H9 (cell line): ENCODE measurements at regions not wholly inside any gene's neighbourhood (a gene's known extent, or its start where the extent isn't known, plus 50 kb on each side); places are given as distances from the start of the nearest gene placed in this dataset.

Source experiments
- DNase-seq: peaks from one replicate; pipeline ENCODE4 v3.0.0-alpha.2; 2017
- H2AFZ ChIP-seq: one replicate; pipeline ENCODE4 v1.6.1; 2013; ENCODE audit warnings: mild to moderate bottlenecking, low read length, control low read depth, moderate library complexity
- H2AK5ac ChIP-seq: 2 replicates; pipeline ENCODE4 v1.6.1; 2013; ENCODE audit warnings: low read length, control low read depth, mixed read lengths; ENCODE audit not compliant: insufficient read length
- H2BK120ac ChIP-seq: one replicate; pipeline ENCODE4 v1.6.1; 2013; ENCODE audit warnings: low read depth, mild to moderate bottlenecking, low read length, control low read depth, inconsistent platforms; ENCODE audit not compliant: poor library complexity, severe bottlenecking
- H2BK12ac ChIP-seq: 2 replicates; pipeline ENCODE4 v1.6.1; 2013; ENCODE audit warnings: low read length, control low read depth, mixed read lengths, low read depth; ENCODE audit not compliant: insufficient read length
- H2BK15ac ChIP-seq: 2 replicates; pipeline ENCODE4 v1.6.1; 2013; ENCODE audit warnings: low read depth, low read length, control low read depth
- H2BK20ac ChIP-seq: one replicate; pipeline ENCODE4 v1.6.1; 2013; ENCODE audit warnings: low read depth, mild to moderate bottlenecking, low read length, control low read depth, inconsistent platforms; ENCODE audit not compliant: poor library complexity, severe bottlenecking
- H2BK5ac ChIP-seq: 2 replicates; pipeline ENCODE4 v1.6.1; 2013; ENCODE audit warnings: low read length, control low read depth, mixed read lengths; ENCODE audit not compliant: insufficient read length
- H3K14ac ChIP-seq: 2 replicates; pipeline ENCODE4 v1.6.1; 2013; ENCODE audit warnings: low read length, control low read depth; ENCODE audit not compliant: insufficient read depth
- H3K18ac ChIP-seq: 2 replicates; pipeline ENCODE4 v1.6.1; 2013; ENCODE audit warnings: low read depth, mild to moderate bottlenecking, mixed read lengths, low read length, control low read depth; ENCODE audit not compliant: insufficient read length
- H3K23ac ChIP-seq: 2 replicates; pipeline ENCODE4 v1.6.1; 2013; ENCODE audit warnings: low read length, control low read depth, mixed read lengths, low read depth; ENCODE audit not compliant: insufficient read length
- H3K23me2 ChIP-seq: 2 replicates; pipeline ENCODE4 v1.6.1; 2013; ENCODE audit warnings: low read depth, mild to moderate bottlenecking, mixed read lengths, low read length, control low read depth; ENCODE audit not compliant: insufficient read length, poor library complexity, severe bottlenecking
- H3K27ac ChIP-seq: 2 replicates; pipeline ENCODE4 v1.5.1; 2013; ENCODE audit warnings: low read length, control low read depth, mixed read lengths, low read depth; ENCODE audit not compliant: insufficient read length
- H3K27me3 ChIP-seq: 2 replicates; pipeline ENCODE4 v1.6.1; 2013; ENCODE audit warnings: low read length, control low read depth, inconsistent platforms; ENCODE audit not compliant: insufficient read depth
- H3K4ac ChIP-seq: 2 replicates; pipeline ENCODE4 v1.6.1; 2013; ENCODE audit warnings: low read depth, mild to moderate bottlenecking, control low read depth, inconsistent platforms, low read length, moderate library complexity
- H3K4me1 ChIP-seq: 2 replicates; pipeline ENCODE4 v1.6.1; 2013; ENCODE audit warnings: low read length, control low read depth, inconsistent platforms; ENCODE audit not compliant: insufficient read depth
- H3K4me2 ChIP-seq: 2 replicates; pipeline ENCODE4 v1.6.1; 2013; ENCODE audit warnings: low read length, control low read depth, mixed read lengths; ENCODE audit not compliant: insufficient read length, insufficient read depth
- H3K56ac ChIP-seq: 2 replicates; pipeline ENCODE4 v1.6.1; 2013; ENCODE audit warnings: low read depth, mild to moderate bottlenecking, mixed read lengths, low read length, control low read depth; ENCODE audit not compliant: insufficient read length
- H3K79me1 ChIP-seq: 2 replicates; pipeline ENCODE4 v1.6.1; 2013; ENCODE audit warnings: low read depth, mild to moderate bottlenecking, moderate library complexity, low read length, control low read depth, inconsistent platforms; ENCODE audit not compliant: insufficient read depth, poor library complexity, severe bottlenecking
- H3K79me2 ChIP-seq: 2 replicates; pipeline ENCODE4 v1.6.1; 2013; ENCODE audit warnings: low read length, control low read depth, inconsistent platforms; ENCODE audit not compliant: insufficient read depth
- H3K9ac ChIP-seq: 2 replicates; pipeline ENCODE4 v1.6.1; 2013; ENCODE audit warnings: low read length, control low read depth, mixed read lengths; ENCODE audit not compliant: insufficient read length; ENCODE audit errors: extremely low read depth
- H3K9me3 ChIP-seq: one replicate; pipeline ENCODE4 v1.6.1; 2013; ENCODE audit warnings: low read depth, low read length, inconsistent platforms; ENCODE audit not compliant: control insufficient read depth
- H3T11ph ChIP-seq: one replicate; pipeline ENCODE4 v1.6.1; 2013; ENCODE audit warnings: mild to moderate bottlenecking, low read length, control low read depth, inconsistent platforms
- H4K20me1 ChIP-seq: one replicate; pipeline ENCODE4 v1.6.1; 2013; ENCODE audit not compliant: control insufficient read depth, insufficient read length, insufficient read depth
- H4K5ac ChIP-seq: 2 replicates; pipeline ENCODE4 v1.6.1; 2013; ENCODE audit warnings: low read depth, mild to moderate bottlenecking, mixed read lengths, low read length, control low read depth; ENCODE audit not compliant: insufficient read length
- H4K8ac ChIP-seq: replicated peaks from 2 replicates; pipeline ENCODE4 v1.6.1; 2013; ENCODE audit warnings: low read length, control low read depth, mixed read lengths, low read depth; ENCODE audit not compliant: insufficient read length
- H4K91ac ChIP-seq: 2 replicates; pipeline ENCODE4 v1.6.1; 2013; ENCODE audit warnings: low read depth, mild to moderate bottlenecking, moderate library complexity, mixed read lengths, low read length, control low read depth; ENCODE audit not compliant: insufficient read length
- H3K27ac Mint-ChIP-seq, 3 experiments: 2 replicates in 2 of 3; 3 replicates in 1 of 3; pipeline ENCODE4 v1.8.0; 2020 to 2021; ENCODE audit warnings: mixed read lengths in 3 of 3, mild to moderate bottlenecking in 1 of 3, moderate library complexity in 1 of 3
- H3K27me3 Mint-ChIP-seq: 2 replicates; pipeline ENCODE4 v1.8.0; 2021; ENCODE audit warnings: low read depth, mild to moderate bottlenecking, moderate library complexity, mixed read lengths
- H3K36me3 Mint-ChIP-seq, 3 experiments: 2 replicates in 2 of 3; 3 replicates in 1 of 3; pipeline ENCODE4 v1.8.0; 2020 to 2021; ENCODE audit warnings: low read depth in 3 of 3, mixed read lengths in 3 of 3; ENCODE audit not compliant: insufficient read depth in 1 of 3
- H3K4me1 Mint-ChIP-seq, 2 experiments: 2 replicates each; pipeline ENCODE4 v1.8.0; 2020; ENCODE audit warnings: mixed read lengths in 2 of 2
- H3K4me3 Mint-ChIP-seq, 2 experiments: 2 replicates in 1 of 2; 3 replicates in 1 of 2; pipeline ENCODE4 v1.8.0; 2020 to 2021; ENCODE audit warnings: mild to moderate bottlenecking in 2 of 2, mixed read lengths in 2 of 2, moderate library complexity in 1 of 2
- H3K9me3 Mint-ChIP-seq, 2 experiments: 2 replicates in 1 of 2; 3 replicates in 1 of 2; pipeline ENCODE4 v1.8.0; 2020; ENCODE audit warnings: mild to moderate bottlenecking in 2 of 2, mixed read lengths in 2 of 2, moderate library complexity in 1 of 2
- WGBS: extraction: QIAGEN DNeasy Blood & Tissue Kit; methylation state at CpG from one replicate; pipeline ENCODE4 v1.1.7; 2013; ENCODE audit warnings: missing lambda C conversion rate, low lambda C conversion rate, mixed read lengths; ENCODE audit not compliant: insufficient read length; ENCODE audit errors: extremely low coverage; 5-methylcytosine and 5-hydroxymethylcytosine counted together
- TF ChIP-seq, protein P1 (sequence below): fragments of 200-600 bp; sonication (generic); conservative IDR thresholded peaks from 3 replicates; pipeline ENCODE4 v1.8.0; 2021; ENCODE audit warnings: antibody characterized with exemption, mild to moderate bottlenecking

GRCh38 chr3:182445576-182445975, 347.7 kb upstream of the ATP11B start:
- no CpG with 5 or more reads among the region's 5 CpGs for WGBS
- no peak overlapping the region for H2AFZ ChIP-seq
- no peaks in the 10 kb centered on the region for H3K4me1 ChIP-seq
- H3K9ac ChIP-seq = no peak overlapping the region
- H3K14ac ChIP-seq = no peak overlapping the region
- no peak overlapping the region for H3K27ac ChIP-seq
- H3K4ac ChIP-seq = no peak overlapping the region
- H3T11ph ChIP-seq = no peak overlapping the region
- H4K20me1 ChIP-seq = no peaks in the 10 kb centered on the region
- H2BK20ac ChIP-seq = no peak overlapping the region
- H3K4me1 Mint-ChIP-seq = peaks cover 0 to 5% of the 10 kb centered on the region in 2 experiments; a peak in 1 of 4 replicates
- H2BK15ac ChIP-seq = no peak overlapping the region
- H3K18ac ChIP-seq = no peak overlapping the region
- no peak overlapping the region for H3K56ac ChIP-seq
- H3K27ac Mint-ChIP-seq = no peak overlapping the region
- H4K5ac ChIP-seq = no peak overlapping the region
- no peak overlapping the region for H4K91ac ChIP-seq
- no peak overlapping the region for H4K8ac ChIP-seq
- H2BK120ac ChIP-seq = no peak overlapping the region
- TF ChIP-seq, protein P1, sequence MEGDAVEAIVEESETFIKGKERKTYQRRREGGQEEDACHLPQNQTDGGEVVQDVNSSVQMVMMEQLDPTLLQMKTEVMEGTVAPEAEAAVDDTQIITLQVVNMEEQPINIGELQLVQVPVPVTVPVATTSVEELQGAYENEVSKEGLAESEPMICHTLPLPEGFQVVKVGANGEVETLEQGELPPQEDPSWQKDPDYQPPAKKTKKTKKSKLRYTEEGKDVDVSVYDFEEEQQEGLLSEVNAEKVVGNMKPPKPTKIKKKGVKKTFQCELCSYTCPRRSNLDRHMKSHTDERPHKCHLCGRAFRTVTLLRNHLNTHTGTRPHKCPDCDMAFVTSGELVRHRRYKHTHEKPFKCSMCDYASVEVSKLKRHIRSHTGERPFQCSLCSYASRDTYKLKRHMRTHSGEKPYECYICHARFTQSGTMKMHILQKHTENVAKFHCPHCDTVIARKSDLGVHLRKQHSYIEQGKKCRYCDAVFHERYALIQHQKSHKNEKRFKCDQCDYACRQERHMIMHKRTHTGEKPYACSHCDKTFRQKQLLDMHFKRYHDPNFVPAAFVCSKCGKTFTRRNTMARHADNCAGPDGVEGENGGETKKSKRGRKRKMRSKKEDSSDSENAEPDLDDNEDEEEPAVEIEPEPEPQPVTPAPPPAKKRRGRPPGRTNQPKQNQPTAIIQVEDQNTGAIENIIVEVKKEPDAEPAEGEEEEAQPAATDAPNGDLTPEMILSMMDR = no peak
- no peaks in the 10 kb centered on the region for H3K27me3 ChIP-seq
- no peak overlapping the region for H3K23ac ChIP-seq
- no peaks in the 10 kb centered on the region for H3K9me3 ChIP-seq
- H3K4me2 ChIP-seq = no peak overlapping the region
- H3K23me2 ChIP-seq = no peaks in the 10 kb centered on the region
- H2BK5ac ChIP-seq = no peak overlapping the region
- no peak overlapping the region for H2BK12ac ChIP-seq
- no peaks in the 10 kb centered on the region for H3K79me1 ChIP-seq
- H3K27me3 Mint-ChIP-seq = no peaks in the 10 kb centered on the region
- no peaks in the 10 kb centered on the region for H3K9me3 Mint-ChIP-seq
- H2AK5ac ChIP-seq = no peak overlapping the region
- DNase-seq = no peak
- no peak overlapping the region for H3K4me3 Mint-ChIP-seq
- no peaks in the 10 kb centered on the region for H3K36me3 Mint-ChIP-seq
- no peaks in the 10 kb centered on the region for H3K79me2 ChIP-seq
